Activated T-cell treated with anti-CD3 and anti-CD28 coated beads for 48 hours (primary cell): ENCODE measurements at regions not wholly inside any gene's neighbourhood (a gene's known extent, or its start where the extent isn't known, plus 50 kb on each side); places are given as distances from the start of the nearest gene placed in this dataset.

ENCODE experiments used
- DNase-seq: peaks from one replicate; pipeline ENCODE4 v3.0.0-alpha.2; 2020; ENCODE audit warnings: low read depth

GRCh38 chr12:93134175-93134890, 205.2 kb upstream of the EEA1 start:
- no peak for DNase-seq

GRCh38 chr12:93134893-93135285, 205.8 kb upstream of the EEA1 start:
- no peak for DNase-seq

- no peak for DNase-seq
Observed at GRCh38 chr12:93135286-93136239, 206.5 kb upstream of the EEA1 start.

DNA sequence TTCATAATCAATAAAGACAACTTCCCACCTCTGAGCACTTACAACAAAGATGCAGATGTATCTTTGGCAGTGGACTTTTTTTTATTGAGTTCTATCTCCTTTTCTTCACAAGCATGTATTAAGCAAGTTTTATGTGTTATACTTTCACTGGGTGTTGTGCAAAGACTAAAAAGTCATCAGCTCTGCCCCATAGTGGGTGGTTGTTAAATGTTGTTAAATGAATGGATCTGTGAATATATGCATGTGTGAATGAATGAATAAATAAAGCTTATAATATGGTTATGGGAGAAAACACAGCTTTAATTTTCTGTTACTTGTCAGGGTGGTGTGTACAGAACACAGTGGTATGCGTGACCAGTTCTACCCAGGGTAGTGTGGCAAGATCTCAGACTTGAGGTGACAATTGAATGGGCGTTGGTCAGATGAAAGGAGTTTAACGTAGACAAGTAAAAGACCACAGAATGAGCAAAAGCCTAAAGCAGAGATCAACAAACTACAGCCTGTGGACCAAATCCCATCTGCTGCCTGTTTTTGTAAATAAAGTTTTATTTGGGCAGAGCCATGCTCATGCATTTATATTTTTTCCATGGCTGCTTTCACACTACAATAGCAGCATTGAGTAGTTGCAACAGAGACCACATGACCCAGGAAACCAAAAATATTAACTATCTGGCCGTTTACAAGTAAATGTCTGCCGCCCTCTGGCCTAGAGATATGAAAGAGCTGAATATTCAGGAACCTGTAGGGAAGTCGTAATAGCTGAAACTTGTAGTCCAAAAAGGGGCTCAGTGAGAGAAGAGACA, 207.4 kb upstream of the EEA1 start:
- DNase-seq, result no peak

GRCh38 chr12:93137656-93138612, 208.8 kb upstream of the EEA1 start:
- DNase-seq, result no peak

- no peak for DNase-seq
Observed at GRCh38 chr12:93139028-93139665, 210.1 kb upstream of the EEA1 start.

DNA sequence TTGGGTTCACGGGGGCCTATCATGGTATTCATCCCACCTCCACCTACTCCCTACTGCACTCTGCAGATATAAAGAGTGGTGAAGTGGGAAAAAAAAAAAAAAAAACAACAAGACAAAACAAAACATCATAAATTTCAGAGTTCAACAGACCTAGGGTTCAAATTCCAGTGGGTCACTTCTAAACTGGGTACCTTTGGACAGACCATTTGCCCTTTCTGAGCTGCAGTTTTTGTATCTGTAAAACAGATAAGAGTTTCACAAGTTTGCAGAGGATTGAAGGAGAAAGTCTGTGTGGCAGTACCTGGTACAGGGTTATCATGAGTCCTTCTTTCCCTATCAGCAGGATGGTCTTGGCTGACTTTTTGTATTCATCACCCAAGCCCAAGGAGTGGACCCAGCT, 211.2 kb upstream of the EEA1 start:
- DNase-seq, result no peak

- DNase-seq, result no peak
Observed at GRCh38 chr12:93140801-93141200, 211.7 kb upstream of the EEA1 start.

DNA sequence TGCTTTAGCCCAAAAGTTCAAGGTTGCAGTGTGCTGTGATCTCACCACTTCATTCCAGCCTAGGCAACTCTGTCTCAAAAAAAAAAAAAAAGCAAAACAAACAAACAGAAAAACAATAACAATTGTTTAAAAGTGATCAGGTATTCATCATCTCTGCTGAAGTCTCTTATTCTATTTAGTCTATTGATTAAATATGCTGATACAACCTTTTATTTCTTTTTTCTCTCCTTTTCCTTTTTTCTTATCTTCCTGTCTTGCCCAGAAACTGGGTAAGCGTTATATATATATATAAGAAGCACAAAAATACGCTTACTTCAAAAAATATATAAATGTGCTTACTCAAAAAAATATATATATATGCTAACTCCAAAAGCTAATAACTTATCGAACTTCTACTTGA, 213.8 kb upstream of the EEA1 start:
- DNase-seq, result no peak

DNA sequence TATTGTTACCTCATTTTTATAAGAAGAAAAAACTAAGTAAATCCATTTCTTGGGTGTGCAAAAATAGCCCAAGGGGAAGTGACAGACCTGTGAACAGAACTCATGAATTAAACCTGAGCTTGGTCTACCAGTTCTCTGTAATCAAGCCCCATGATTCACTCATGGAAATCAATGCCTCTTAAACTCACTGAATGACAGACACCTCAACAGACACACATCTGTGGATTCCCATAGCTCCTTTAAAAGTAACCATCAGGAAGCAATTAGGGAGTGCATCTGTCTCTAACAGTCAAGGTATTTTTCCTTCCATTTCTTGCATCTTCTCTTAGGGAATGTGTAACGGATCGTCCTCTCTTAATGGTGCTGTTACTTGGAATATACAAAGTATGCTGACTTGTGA, 215.0 kb upstream of the EEA1 start:
- no peak for DNase-seq

- DNase-seq, result no peak
Observed at GRCh38 chr12:93145086-93145485, 216.0 kb upstream of the EEA1 start.

GRCh38 chr12:93146263-93146939, 217.3 kb upstream of the EEA1 start:
- DNase-seq, result no peak

GRCh38 chr12:93146970-93147369, 217.9 kb upstream of the EEA1 start:
- DNase-seq, result no peak

DNA sequence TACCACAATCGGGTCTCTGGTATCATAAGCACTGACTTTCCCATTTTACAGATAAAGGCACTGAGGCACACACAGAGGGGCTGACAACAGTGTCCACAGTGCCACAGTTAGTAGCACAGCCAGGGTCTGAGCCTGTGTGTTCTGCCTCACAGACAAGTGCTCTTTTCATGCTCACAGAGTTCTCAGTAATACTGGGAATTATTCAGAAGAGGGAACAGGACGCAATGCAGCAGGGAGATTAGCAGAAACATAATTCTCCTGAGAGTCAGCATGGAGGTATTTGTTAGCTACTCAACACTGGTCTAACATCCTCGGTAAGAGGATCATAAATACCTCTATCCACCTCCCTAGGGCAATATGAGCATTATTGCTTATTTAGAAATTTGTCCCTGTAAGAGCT, 219.3 kb upstream of the EEA1 start:
- no peak for DNase-seq

- DNase-seq, result no peak
Observed at GRCh38 chr12:93149229-93149628, 220.1 kb upstream of the EEA1 start.

- no peak for DNase-seq
Observed at GRCh38 chr12:93151079-93151762, 222.1 kb upstream of the EEA1 start.

GRCh38 chr12:93152617-93153016, 223.5 kb upstream of the EEA1 start:
- DNase-seq, result no peak

GRCh38 chr12:93153321-93153720, 224.2 kb upstream of the EEA1 start:
- DNase-seq, result no peak

DNA sequence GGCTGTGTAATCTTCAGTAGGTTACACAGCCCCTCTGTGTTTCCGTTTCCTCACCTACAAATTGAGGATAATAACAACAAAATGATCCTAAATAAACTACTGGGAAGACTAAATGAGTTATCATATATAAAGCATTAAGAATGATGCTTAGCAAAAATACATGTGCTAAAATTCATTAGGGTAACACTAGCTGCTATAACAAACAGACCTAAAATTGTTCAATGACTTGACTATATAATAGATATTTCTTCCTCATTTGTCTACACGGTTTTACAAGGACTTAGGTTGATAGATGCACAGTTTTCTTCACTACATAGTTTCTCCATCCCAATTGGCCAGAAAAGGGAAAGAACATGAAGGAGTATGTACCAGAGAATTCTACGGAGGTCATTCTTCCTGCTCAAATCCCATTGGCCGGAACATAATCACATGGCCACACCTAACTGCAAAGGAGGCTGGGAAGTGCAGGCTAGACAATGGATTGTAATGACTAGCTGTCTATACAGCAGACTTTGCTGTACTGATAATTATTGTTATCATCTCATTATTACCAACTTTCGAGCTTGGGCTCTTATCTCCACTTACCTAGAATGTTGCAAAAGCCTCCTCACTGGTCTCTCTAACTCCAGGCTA, 223.5 kb upstream of the NUDT4 start:
- DNase-seq, result no peak
